ENCODE measurements at regions not wholly inside any gene's neighbourhood (a gene's known extent, or its start where the extent isn't known, plus 50 kb on each side); places are given as distances from the start of the nearest gene placed in this dataset.

DNA sequence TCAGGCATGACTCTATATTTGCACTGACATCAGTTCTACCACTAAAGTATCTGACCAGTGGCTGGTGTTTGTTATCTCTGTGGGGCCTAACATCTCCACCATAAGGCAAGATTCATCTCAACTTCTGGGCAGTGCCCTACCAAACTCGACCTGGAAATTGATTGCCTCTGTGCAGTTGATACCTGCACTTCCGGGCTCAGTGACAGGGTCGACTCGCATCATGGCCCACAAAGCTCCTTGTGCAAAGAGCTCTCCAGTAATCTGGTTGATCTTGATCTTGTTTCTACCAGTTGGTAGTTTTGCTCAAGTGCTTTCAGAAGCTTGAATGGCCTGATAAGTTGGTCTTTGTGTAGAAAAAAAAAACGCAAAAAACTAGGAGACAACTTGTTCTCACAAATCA lies 501.1 kb upstream of the JAG1 start:
- TF ChIP-seq TAF1 (IDR thresholded peaks at IDR 0.05; ENCODE audit: borderline replicate concordance, insufficient read depth, low read length) (no peak), SIN3A (IDR thresholded peaks at IDR 0.05; ENCODE audit: borderline replicate concordance, insufficient read depth, low read length) (no peak), POLR2AphosphoS5 (IDR thresholded peaks at IDR 0.05; ENCODE audit: low read depth, low read length) (no peak)
